ENCODE measurements at regions not wholly inside any gene's neighbourhood (a gene's known extent, or its start where the extent isn't known, plus 50 kb on each side); places are given as distances from the start of the nearest gene placed in this dataset.

DNA sequence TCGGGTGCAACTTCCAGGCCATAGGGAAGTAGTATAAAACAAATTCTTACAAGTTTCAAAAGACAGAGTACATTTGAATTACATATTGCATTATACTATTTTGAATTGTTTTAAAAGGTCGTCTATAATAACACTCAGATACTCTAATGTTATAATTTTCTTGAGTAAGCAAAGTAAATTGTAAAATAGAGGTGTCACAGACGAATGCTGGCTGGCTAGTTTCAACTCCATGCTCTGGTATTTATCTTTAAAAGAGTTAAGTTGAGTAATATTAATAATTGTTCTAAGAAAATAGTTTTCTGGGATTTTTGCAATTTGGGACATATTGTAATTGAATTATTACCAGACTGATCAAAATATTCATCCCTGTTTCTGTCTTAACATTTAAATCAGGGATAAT, 764.9 kb downstream of the TECRL start:
- DNase-seq (ENCODE audit: low read depth in 2 of 2, low spot score in 1 of 2), result no peak

DNA sequence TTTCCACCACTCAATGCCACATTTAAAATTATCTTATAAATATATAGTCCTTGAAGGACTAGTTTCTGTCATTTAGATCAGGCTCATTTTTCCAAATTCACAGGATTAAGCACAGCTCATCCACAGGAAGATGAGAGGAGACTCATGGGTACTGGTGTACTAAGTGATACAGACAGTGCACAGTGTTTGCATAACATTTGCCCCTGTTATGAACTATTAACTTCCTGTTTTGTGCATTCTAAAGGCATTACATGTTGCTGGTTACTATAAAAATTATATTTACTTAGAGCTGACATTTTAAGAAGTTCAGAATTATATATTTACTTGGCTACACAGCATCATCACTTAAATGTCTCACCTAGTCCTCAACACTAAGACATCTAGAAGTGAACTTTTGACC, 772.0 kb downstream of the TECRL start:
- DNase-seq (ENCODE audit: low read depth in 2 of 2, low spot score in 1 of 2), result no peak

DNA sequence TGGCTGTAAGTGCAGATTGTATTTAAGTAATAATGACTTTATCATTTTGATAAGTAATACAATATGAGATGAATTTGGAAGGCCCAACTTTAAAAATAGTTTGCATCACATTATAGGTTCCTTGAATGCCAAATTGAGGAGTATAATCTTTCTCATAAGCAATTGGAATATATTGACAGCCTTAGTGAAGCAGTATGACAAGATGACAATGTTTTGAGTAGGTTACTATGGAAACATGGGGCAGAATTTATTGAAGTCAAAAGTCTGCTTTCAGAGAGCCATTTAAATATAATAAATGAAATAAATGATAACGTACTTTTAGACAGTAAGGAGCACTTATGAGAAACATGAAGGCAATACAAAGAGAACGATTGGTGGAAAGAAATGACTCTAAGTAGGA, 776.4 kb downstream of the TECRL start:
- no peak for DNase-seq (ENCODE audit: low read depth in 2 of 2, low spot score in 1 of 2)

DNA sequence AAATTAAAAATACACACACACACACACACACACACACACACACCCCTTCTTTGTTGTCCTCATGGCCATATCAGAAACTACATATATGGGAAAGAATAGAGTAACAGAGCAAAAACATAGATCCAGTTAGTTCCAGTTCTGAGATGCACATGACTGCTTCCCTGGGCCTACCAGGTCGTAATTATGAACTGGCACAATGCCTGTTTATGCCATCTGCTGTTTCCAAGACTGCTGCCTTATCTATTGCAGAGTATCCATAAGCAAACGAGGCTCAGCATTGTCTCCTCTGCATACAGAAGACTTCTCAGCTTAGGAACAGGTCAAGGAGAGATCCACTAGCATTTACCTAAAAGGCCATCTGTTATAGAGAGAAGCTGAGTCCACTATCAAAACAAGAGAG, 789.0 kb downstream of the TECRL start:
- DNase-seq (ENCODE audit: low read depth in 2 of 2, low spot score in 1 of 2), result no peak

DNA sequence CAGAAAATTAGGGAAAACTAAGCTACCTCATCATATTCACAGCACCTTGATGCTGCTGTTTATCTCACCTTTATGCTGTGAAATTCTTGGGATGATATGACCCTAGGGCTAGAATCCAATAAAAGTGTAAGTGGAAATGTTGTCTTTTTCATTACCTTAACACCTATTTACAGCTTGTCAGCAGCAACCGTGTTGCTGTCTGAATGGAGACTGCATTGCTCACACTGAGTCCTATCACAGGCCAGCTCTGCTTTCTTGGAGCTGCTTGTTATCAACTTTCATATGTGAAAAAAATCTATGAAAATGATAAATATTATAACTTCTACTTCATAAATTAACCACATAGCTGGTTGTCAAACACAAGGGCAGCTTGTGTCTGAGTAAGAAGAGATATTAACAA, 789.5 kb downstream of the TECRL start:
- no peak for DNase-seq (ENCODE audit: low read depth in 2 of 2, low spot score in 1 of 2)

GRCh38 chr4:63618883-63619718, 790.1 kb downstream of the TECRL start:
- DNase-seq (ENCODE audit: low read depth in 2 of 2, low spot score in 1 of 2), result no peak

DNA sequence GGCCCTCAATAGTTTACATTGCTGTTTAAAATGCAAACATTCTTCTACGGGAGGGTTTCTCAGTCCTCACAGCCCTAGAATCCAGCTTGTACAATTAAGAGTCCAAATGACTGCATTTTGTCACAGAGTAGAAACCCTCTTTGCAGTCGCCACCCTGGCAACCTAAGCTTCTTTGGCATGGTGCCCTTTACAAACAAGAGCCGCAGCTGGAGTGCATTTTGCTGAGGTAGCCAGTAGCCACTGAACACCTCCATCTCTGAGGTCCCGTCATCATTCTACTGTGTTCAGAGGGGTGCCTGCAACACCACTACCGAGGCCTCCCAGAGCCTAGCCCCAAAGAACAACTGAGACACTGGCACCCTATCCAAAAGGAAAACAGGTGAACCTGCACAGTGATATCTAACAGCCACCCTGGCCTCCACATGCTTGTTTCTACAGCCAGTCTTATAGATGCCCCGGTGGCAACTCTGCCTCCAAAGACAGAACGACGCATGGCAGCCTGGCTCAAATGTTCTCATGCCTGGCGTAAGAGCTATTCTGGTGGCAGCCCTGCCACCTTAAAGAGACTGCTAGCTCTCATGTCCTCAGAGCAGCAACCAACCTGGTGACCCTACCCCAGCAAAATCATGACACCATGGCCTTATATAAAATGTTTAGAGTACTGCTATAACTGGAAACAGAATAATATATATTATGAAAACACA, 801.9 kb downstream of the TECRL start:
- DNase-seq (ENCODE audit: low read depth in 2 of 2, low spot score in 1 of 2), result no peak

GRCh38 chr4:63589796-63590195, 819.5 kb downstream of the TECRL start:
- DNase-seq (ENCODE audit: low read depth in 2 of 2, low spot score in 1 of 2), result no peak

GRCh38 chr4:63583561-63583960, 825.7 kb downstream of the TECRL start:
- DNase-seq (ENCODE audit: low read depth in 2 of 2, low spot score in 1 of 2), result no peak

DNA sequence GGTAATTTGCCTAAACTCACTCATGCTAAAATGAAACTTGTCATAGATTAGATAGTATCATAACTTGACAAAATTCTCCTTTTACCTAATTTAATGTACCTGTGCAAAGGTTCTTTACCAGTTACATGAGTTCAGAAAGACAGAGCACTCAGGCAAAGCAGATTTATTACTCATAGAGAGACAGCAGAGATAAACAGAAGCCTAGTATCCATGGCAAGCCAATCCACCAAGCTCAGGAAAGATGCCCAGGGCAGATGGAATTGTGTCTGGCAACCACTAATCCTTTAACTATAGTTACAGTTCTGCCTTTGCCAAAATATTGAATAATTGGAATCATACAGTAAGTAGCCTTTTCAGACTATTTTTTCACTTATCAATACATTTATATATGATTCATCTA, 826.2 kb downstream of the TECRL start:
- DNase-seq (ENCODE audit: low read depth in 2 of 2, low spot score in 1 of 2), result no peak

DNA sequence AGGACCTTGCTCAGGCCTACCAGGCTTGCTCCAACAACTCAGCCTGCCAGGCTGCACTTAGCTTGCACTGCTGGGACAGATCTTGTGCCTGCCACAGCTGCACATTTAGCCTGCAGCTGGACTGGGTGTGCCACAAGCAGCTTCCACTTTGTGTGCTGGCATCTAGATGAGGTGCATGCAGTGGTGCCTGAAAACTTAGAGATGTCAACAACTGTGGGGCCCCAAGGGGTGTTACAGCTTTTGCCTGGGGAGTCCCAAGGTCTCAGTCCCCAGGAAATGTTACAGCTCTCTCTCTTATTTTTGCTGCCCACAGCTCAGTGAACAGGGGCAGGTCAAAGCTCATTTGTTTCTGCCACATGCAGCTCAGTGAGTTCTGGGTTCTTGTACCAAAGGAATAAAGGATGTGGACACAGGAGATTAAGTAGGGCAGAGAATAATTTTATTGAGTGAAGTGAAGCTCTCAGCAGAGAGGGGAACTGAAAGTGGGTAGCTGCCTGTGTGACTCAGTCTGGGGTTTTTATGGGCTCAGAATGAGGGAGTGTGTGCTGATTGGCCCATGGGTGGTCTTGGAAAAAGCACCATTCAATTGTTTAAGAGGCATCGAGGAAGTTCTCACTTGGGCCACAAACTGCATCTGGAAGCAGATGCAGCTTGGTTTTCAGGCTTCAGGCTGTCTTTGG, 828.3 kb downstream of the TECRL start:
- DNase-seq (ENCODE audit: low read depth in 2 of 2, low spot score in 1 of 2), result no peak

- no peak for DNase-seq (ENCODE audit: low read depth in 2 of 2, low spot score in 1 of 2)
Observed at GRCh38 chr4:63578383-63578782, 830.9 kb downstream of the TECRL start.

GRCh38 chr4:63566658-63567057, 842.6 kb downstream of the TECRL start:
- no peak for DNase-seq (ENCODE audit: low read depth in 2 of 2, low spot score in 1 of 2)

GRCh38 chr4:63563288-63564014, 845.8 kb downstream of the TECRL start:
- DNase-seq (ENCODE audit: low read depth in 2 of 2, low spot score in 1 of 2), result no peak

DNA sequence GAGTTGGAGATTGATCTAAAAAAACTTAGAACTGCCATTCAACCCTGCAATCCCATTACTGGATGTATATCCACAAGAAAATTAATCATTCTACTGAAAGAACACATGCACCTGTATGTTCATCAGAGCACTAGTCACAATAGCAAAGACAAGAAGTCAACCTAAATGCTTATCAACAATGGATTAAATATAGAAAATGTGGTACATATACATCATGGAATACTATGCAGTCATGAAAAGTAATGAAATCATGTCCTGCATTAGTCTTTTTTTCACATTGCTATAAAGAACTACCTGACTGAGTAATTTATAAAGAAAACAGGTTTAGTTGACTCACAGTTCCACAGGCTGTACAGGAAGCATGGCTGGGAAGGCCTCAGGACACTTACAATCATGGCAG, 850.5 kb downstream of the TECRL start:
- no peak for DNase-seq (ENCODE audit: low read depth in 2 of 2, low spot score in 1 of 2)

DNA sequence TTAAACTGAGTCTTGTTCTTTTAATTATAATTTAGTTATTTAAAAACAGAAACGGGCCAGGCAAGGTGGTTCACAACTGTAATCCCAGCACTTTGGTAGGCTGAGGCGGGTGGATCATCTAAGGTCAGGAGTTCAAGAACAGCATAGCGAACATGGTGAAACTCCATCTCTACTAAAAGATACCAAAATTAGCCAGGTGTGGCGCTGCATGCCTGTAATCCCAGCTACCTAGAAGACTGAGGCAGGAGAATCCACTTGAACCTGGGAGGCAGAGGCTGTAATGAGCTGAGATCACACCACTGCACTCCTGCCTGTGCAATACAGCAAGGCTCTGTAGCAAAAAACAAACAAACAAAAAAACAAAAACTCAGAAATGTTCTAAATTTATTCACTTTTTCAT, 852.9 kb downstream of the TECRL start:
- no peak for DNase-seq (ENCODE audit: low read depth in 2 of 2, low spot score in 1 of 2)

GRCh38 chr4:63553123-63553522, 856.1 kb downstream of the TECRL start:
- no peak for DNase-seq (ENCODE audit: low read depth in 2 of 2, low spot score in 1 of 2)

DNA sequence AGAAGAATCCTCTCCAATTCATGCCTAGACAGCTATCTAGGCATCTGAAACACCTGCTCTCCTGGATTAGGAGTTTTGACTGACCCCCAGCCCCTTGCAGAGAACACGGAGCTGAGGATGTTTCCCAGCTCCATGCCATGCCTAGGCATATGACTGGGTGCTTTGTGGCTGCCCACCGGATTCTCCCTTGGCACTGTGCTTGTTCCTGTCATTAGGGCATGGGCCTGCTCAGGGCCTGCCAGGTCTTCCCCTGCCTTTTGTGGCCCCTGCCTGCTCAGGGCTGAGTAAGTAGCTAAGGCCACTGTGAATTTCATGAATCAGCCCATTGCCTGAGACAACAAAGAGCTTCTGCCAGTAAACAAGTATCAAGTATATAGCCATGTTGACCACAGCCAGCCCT, 867.4 kb downstream of the TECRL start:
- DNase-seq (ENCODE audit: low read depth in 2 of 2, low spot score in 1 of 2), result no peak

- DNase-seq (ENCODE audit: low read depth in 2 of 2, low spot score in 1 of 2), result no peak
Observed at GRCh38 chr4:63529581-63530337, 879.5 kb downstream of the TECRL start.

DNA sequence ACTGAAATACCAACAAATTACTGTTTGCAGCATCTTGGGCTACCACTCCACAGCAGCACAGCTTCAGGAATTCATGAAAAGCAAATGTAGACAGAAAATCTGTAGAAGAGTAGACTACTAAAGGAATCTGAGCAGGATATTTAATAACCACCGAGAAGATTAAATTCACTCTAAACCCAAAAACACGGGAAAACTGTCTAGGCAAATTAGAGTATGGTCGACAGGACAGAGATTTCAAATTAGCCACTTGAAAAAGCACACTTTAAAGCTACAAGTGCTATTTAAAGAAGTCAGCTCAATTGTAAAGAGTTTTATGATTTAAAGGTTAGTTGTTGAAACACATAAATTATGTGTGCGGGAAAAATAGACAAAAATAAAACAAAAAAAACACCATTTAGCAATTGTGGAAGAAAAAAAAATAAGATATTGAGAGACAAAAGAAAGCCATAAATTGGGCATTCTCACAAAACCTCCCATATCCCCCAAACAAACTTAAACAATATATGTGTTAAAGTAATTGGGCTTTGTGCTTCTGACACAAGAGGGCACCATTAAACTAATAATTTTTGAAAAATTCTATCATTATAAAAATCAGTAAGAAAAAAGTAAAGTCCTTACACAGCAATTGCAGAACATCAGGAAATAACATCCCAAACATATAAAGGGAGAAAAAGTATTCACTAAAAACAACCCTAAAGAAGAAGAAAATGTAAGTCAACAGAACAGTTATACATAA, 880.8 kb downstream of the TECRL start:
- no peak for DNase-seq (ENCODE audit: low read depth in 2 of 2, low spot score in 1 of 2)

Measured in stimulated activated CD8-positive, alpha-beta memory T cell treated with anti-CD3 and anti-CD28 coated beads, Interleukin-4, amount 100 ng/mL, for 1 hour (primary cell).